ENCODE measurements at regions not wholly inside any gene's neighbourhood (a gene's known extent, or its start where the extent isn't known, plus 50 kb on each side); places are given as distances from the start of the nearest gene placed in this dataset.
A peak's percentile ranks its signal among the peaks of the same experiment; 100 is the strongest.
"Not testable (repeated sequence)": the region's sequence is repeated elsewhere in the genome, so short reads cannot be mapped to it uniquely, and the experiment has no call there.

DNA sequence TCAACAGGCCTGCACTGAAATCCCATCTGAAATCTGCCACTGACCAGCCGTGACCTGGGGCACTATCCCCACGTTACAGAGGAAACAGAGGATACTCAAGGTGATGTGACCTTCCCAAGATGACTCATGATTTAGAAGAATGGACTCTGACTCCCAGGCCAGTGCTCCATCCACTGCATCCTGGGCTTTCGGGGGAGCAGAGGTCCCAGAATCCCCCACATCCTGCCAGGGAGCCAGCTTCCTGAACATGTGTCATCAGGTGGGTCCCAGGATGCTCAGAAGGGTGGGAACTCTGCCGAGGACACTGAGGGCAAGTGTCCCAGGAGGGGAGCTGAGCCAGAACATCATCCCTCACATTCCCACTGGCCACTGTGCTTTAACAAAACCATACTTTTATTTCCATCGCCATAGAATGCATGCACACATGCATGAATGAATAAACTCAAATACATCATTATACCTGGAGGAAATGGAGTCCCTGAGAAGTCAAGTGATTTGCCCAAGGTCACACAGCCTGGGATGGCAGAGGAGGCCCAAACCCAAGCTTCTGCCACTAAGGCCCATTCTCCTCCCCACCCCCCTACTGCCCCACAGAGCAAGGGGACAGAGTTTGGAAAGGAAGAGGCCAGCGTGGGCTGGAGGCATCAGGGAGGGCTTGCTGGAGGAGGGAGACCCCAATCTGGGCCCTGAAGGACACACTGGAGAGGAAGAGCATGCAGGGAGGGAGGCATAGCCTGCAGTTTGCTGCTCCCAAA lies 189.4 kb downstream of the MATN1 start:
- DNase-seq (ENCODE audit: low spot score) (no peak), FAIRE-seq (no peak)

DNA sequence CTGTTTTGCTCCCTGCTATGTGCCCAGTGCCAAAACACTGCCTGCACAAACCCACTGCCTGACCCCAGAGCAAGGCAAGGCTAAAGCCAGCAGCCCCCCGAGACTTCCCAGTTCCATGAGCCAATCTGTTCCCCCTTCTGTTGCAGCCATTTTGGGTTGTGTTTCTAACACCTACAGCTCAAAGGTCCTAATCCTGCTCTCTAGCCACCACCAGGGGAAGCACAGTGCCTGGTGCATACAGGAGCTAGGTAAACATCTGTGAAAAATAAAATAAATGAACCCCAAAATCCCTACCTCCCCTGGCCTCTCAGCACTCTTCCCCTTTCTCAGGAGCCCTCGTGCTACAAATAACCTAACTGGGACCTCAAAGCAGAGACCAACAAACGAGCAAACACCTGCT lies 190.2 kb downstream of the MATN1 start:
- DNase-seq (ENCODE audit: low spot score) (no peak), FAIRE-seq (no peak)

- DNase-seq (ENCODE audit: low spot score) (no peak), FAIRE-seq (no peak)
These were observed 190.8 kb downstream of the MATN1 start for GRCh38 chr1:30532621-30533020.

DNA sequence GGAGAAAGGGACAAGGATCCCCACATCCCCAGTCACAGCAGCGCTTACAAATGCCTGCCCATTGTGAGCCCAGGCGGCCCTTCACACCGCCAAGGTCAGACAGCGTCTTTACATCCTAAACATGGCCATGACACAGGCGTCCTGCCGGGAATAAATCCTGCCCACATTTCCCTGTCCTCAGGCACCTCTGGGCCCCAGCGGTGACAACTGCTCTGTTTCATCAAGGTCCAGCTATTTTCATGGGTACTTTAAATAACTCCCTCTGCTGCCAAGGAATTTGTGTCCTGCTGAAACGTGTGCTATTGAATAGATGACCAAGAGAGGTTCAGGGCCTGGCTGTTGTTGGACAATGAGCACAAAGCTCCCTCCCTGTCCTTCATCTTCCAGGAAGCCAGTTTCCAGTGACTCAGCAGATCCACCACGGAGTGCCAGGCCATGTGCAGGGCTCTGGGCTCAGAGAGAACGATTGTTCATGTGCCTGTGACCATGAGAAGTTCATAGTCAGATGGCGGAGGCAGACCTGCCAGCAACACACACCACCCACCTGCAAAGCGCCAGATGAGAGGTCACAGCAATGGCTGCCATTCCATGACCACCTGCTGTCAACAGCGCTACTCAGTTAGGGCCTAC lies 195.8 kb downstream of the MATN1 start:
- peak; percentile 42 for DNase-seq (ENCODE audit: low spot score)
- no peak for FAIRE-seq

DNA sequence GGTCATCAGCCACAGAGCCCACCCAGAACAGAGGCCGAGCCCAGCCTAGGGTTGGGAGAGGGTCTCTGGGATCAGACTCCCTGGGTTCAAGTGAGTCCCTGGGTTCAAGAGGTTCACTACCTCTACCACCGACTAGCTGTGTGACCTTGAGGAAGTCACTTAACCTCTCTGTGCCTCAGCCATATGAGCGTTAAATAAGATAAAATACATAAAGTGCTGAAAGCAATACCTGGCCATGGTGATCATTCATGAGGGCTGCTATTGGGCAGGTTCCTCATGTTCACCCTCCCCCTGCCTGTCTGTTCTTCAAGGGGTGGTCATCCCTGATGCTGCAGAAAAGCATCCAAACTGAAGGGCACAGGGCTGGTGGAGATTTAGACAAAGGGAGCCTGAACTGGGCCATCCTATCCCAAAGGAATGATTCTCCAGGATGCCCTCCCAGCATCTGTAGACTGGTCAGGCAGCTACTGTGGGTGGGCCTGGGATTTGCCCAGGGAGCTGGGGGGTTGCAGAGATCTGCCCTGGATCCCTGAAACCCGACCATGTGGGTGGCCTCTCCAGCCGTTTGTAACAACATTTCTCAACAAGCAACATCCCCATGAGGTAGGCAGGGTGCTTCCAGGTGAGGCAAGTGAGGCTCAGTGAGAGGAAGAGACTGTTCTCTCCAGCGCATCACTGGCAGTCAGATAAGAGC lies 196.6 kb downstream of the MATN1 start:
- FAIRE-seq = no peak
- no peak for DNase-seq (ENCODE audit: low spot score)

- peak; percentile 97 for FAIRE-seq
- peak; percentile 97 for DNase-seq (ENCODE audit: low spot score)
These were observed 197.3 kb downstream of the MATN1 start for GRCh38 chr1:30525971-30526651.

- FAIRE-seq (no peak), DNase-seq (ENCODE audit: low spot score) (no peak)
These were observed 197.8 kb downstream of the MATN1 start for GRCh38 chr1:30525631-30525970.

- DNase-seq (ENCODE audit: low spot score) (no peak), FAIRE-seq (no peak)
These were observed 198.4 kb downstream of the MATN1 start for GRCh38 chr1:30524840-30525617.

DNA sequence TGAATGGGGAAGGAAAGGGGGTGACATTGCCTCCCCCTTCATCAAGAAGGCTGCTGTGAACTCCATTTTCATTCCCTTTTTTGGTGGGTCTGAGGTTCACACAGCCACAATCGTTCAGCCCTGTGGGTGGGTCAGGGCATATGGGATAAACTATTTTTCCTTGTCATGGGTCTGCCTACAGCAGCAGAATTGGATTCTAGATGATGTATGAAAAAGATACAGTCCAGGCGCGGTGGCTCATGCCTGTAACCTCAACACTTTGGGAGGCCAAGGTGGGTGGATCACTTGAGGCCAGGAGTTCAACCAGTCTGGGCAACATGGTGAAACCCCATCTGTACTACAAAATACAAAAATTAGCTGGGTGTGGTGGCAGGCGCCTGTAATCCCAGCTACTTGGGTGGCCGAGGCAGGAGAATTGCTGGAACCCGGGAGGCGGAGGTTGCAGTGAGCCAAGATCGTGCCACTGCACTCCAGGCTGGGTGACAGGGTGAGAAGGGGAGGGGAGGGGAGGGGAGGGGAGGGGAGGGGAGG lies 199.3 kb downstream of the MATN1 start:
- not testable (repeated sequence) for DNase-seq (ENCODE audit: low spot score); FAIRE-seq

- DNase-seq (ENCODE audit: low spot score) (peak; percentile 98), FAIRE-seq (peak; percentile 99)
These were observed 200.0 kb downstream of the MATN1 start for GRCh38 chr1:30523055-30524020.

DNA sequence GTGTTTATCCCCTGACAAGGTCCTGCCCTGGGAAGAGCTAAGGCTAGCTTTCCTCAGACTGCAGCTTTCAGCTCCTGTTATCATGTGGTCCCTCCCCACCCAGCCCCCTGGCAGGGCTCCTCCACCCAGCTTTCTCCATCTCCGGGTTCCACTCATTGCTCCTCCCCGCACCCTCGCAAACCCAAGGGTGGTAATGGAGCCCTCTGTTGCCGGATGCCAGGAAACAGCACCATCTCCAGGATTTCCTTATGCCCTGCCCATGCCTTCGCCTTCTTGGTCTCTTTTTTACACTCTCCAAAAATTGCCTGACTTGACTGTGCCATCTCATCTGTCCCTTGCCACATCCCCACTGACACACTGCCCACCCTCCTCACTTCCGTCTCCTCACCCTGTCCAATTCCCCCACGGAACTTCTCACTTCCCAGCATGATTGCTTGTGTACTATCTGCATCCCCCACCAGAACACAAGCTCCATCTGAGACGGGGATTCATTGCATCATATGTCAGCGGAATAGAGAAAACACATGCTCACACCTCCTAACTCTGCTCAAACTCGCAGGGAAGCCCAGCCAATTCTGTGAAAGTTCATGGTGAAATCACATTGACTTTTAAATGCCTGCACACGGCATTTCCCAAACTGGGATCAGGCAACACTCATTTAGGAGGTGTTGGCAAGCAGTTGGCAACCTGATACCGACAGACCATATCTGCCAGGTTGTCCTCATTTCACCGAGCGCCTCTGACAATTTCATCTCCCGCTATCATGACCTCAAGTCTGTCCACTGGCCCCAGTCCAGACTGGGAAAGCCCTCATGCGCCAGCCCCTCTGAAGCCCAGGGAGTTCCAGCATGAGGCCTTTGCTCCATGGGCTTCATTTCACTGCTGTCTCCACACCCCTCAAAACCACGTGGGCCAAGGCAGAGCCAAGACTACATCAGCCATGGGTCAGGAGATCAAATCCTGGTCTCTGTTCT lies 201.1 kb downstream of the MATN1 start:
- FAIRE-seq (no peak), DNase-seq (ENCODE audit: low spot score) (no peak)

DNA sequence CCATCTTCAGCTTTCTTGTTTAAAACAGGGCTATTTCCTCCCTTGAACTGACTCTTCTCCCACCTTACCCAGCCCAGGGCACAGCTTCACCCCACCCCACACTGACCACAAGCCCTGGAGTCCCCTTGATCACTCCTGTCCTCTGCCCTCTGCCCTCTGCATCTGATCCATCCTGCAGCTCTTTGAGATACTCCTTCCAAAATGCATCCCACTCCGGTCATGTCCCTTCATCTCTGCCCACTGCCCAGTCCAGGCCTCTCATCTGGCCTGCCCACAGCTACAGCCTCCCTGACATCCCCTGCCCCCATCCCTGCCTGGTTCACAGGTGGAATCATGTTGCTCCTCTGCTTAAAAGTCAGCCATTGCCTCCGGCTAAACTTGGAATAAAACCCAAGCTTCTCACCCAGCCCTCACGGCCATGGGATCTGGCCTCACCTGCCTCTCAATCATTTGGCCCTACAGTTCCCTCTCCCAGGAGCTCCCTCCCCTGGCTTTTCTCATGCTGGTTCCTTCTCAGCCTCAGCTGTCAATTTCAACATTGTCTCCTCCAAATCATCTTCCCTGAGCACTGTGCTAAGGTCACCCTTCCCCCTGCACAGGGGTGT lies 202.0 kb downstream of the MATN1 start:
- DNase-seq (ENCODE audit: low spot score) (no peak), FAIRE-seq (no peak)

- DNase-seq (ENCODE audit: low spot score) (no peak), FAIRE-seq (no peak)
These were observed 202.9 kb downstream of the MATN1 start for GRCh38 chr1:30520476-30520875.

- DNase-seq (ENCODE audit: low spot score) = no peak
- no peak for FAIRE-seq
These were observed 204.1 kb downstream of the MATN1 start for GRCh38 chr1:30519201-30519763.

- DNase-seq (ENCODE audit: low spot score) (no peak), FAIRE-seq (no peak)
These were observed 204.7 kb downstream of the MATN1 start for GRCh38 chr1:30518696-30519095.

- FAIRE-seq (no peak), DNase-seq (ENCODE audit: low spot score) (no peak)
These were observed 205.2 kb downstream of the MATN1 start for GRCh38 chr1:30518186-30518585.

- not testable (repeated sequence) for FAIRE-seq
These were observed 205.7 kb downstream of the MATN1 start for GRCh38 chr1:30517666-30518065.

GRCh38 chr1:30517241-30517640 lies 206.1 kb downstream of the MATN1 start:
- not testable (repeated sequence) for FAIRE-seq; DNase-seq (ENCODE audit: low spot score)

More at GRCh38 chr1:30517666-30518065, 205.7 kb downstream of the MATN1 start:
- not testable (repeated sequence) for DNase-seq (ENCODE audit: low spot score)

Measured in RCC 7860 (cell line).